Tibial nerve (tissue), 4 donors: ENCODE measurements at regions not wholly inside any gene's neighbourhood (a gene's known extent, or its start where the extent isn't known, plus 50 kb on each side); places are given as distances from the start of the nearest gene placed in this dataset.
"Not testable (repeated sequence)": the region's sequence is repeated elsewhere in the genome, so short reads cannot be mapped to it uniquely, and the experiment has no call there.

Experiments
- CTCF ChIP-seq, 5 experiments: fragments of 200-600 bp in 3 of 5; fragments of 450-650 bp in 2 of 5; sonication (generic) in 3 of 5; IDR thresholded peaks; one replicate each; pipeline ENCODE4 v1.5.1; 2016 to 2019; ENCODE audit warnings: antibody characterized with exemption in 5 of 5, mild to moderate bottlenecking in 3 of 5, moderate library complexity in 2 of 5
- EP300 ChIP-seq, 2 donors: sonication (generic); formaldehyde crosslinking; IDR thresholded peaks; one replicate each; pipeline ENCODE4 v1.6.1; 2017; ENCODE audit warnings: antibody characterized with exemption in 2 of 2, mild to moderate bottlenecking in 1 of 2

GRCh38 chr2:188035377-188035776 is 256.3 kb upstream of the GULP1 start:
- not testable (repeated sequence) for TF ChIP-seq CTCF, EP300 (IDR thresholded peaks at IDR 0.05)
